GM23338 (cell line): ENCODE measurements at regions not wholly inside any gene's neighbourhood (a gene's known extent, or its start where the extent isn't known, plus 50 kb on each side); places are given as distances from the start of the nearest gene placed in this dataset.

Experiments used
- ATAC-seq: fragments of 200-7000 bp; cut with Tn5 transposase; 3 replicates; pipeline ENCODE4 v1.9.1; 2020
- DNase-seq: peaks from one replicate; pipeline ENCODE4 v3.0.0-alpha.2; 2015; ENCODE audit warnings: low spot score
- H2AFZ ChIP-seq: fragments of 200-600 bp; sonication (generic); 2 replicates; pipeline ENCODE4 v1.8.0; 2016; ENCODE audit warnings: antibody characterized with exemption, mild to moderate bottlenecking, moderate library complexity
- H3F3A ChIP-seq: fragments of 200-600 bp; sonication (generic); replicated peaks from 2 replicates; pipeline ENCODE4 v1.8.0; 2017; ENCODE audit warnings: antibody characterized with exemption, mixed run types, low read depth
- H3K27ac ChIP-seq: fragments of 200-600 bp; sonication (generic); 2 replicates; pipeline ENCODE4 v1.6.1; 2016; ENCODE audit warnings: low read depth
- H3K27me3 ChIP-seq: fragments of 200-600 bp; sonication (generic); 2 replicates; pipeline ENCODE4 v1.8.0; 2016; ENCODE audit warnings: mild to moderate bottlenecking, mixed run types, moderate library complexity; ENCODE audit not compliant: insufficient read depth
- H3K36me3 ChIP-seq: fragments of 200-600 bp; sonication (generic); 2 replicates; pipeline ENCODE4 v1.8.0; 2016; ENCODE audit warnings: mild to moderate bottlenecking; ENCODE audit not compliant: insufficient read depth
- H3K4me1 ChIP-seq: fragments of 200-600 bp; sonication (generic); 2 replicates; pipeline ENCODE4 v1.8.0; 2016; ENCODE audit warnings: mild to moderate bottlenecking, moderate library complexity; ENCODE audit not compliant: insufficient read depth
- H3K4me2 ChIP-seq: fragments of 200-600 bp; sonication (generic); 2 replicates; pipeline ENCODE4 v1.7.1; 2017; ENCODE audit warnings: mixed run types
- H3K4me3 ChIP-seq: fragments of 200-600 bp; sonication (generic); 2 replicates; pipeline ENCODE4 v1.6.1; 2016; ENCODE audit warnings: mixed run types
- H3K79me2 ChIP-seq: fragments of 200-600 bp; sonication (generic); replicated peaks from 2 replicates; pipeline ENCODE4 v1.8.0; 2017; ENCODE audit warnings: mild to moderate bottlenecking; ENCODE audit not compliant: insufficient read depth
- H3K9me2 ChIP-seq: fragments of 200-600 bp; sonication (generic); 2 replicates; pipeline ENCODE4 v1.8.0; 2017; ENCODE audit not compliant: insufficient read depth
- H4K20me1 ChIP-seq: fragments of 200-600 bp; sonication (generic); replicated peaks from 2 replicates; pipeline ENCODE4 v1.8.0; 2017; ENCODE audit warnings: mild to moderate bottlenecking; ENCODE audit not compliant: insufficient read depth
- H3K27ac Mint-ChIP-seq: 2 replicates; pipeline ENCODE4 v1.8.0; 2020; ENCODE audit warnings: inconsistent platforms, mild to moderate bottlenecking, moderate library complexity, mixed read lengths
- H3K27me3 Mint-ChIP-seq: 3 replicates; pipeline ENCODE4 v1.8.0; 2022; ENCODE audit warnings: low read depth, mild to moderate bottlenecking, moderate library complexity, mixed read lengths, inconsistent platforms; ENCODE audit not compliant: insufficient read depth, poor library complexity
- H3K36me3 Mint-ChIP-seq: 3 replicates; pipeline ENCODE4 v1.8.0; 2021; ENCODE audit warnings: low read depth, mild to moderate bottlenecking, inconsistent platforms, moderate library complexity, mixed read lengths
- H3K4me1 Mint-ChIP-seq: 3 replicates; pipeline ENCODE4 v1.8.0; 2020; ENCODE audit warnings: mild to moderate bottlenecking, inconsistent platforms, mixed read lengths
- H3K4me3 Mint-ChIP-seq: 3 replicates; pipeline ENCODE4 v1.8.0; 2021; ENCODE audit warnings: moderate library complexity, mild to moderate bottlenecking, inconsistent platforms, mixed read lengths
- H3K9me3 Mint-ChIP-seq: 3 replicates; pipeline ENCODE4 v1.8.0; 2020; ENCODE audit warnings: moderate library complexity, mild to moderate bottlenecking, inconsistent platforms, mixed read lengths
- CREB1 ChIP-seq: fragments of 250-450 bp; sonication (Bioruptor Pico); IDR thresholded peaks from 2 replicates; pipeline ENCODE4 v1.5.0; 2020; ENCODE audit warnings: low read depth, mild to moderate bottlenecking, moderate library complexity
- EZH2 ChIP-seq: fragments of 200-600 bp; sonication (generic); IDR thresholded peaks from one replicate; pipeline ENCODE4 v1.8.0; 2017; ENCODE audit warnings: antibody characterized with exemption, mild to moderate bottlenecking, low read depth; ENCODE audit not compliant: unreplicated experiment
- EZH2phosphoT487 ChIP-seq: fragments of 200-600 bp; sonication (generic); IDR thresholded peaks from one replicate; pipeline ENCODE4 v1.8.1; 2018; ENCODE audit warnings: antibody characterized with exemption; ENCODE audit not compliant: unreplicated experiment
- JUNB ChIP-seq: IDR thresholded peaks from one replicate; pipeline ENCODE4 v1.6.1; 2016; ENCODE audit warnings: antibody characterized with exemption; ENCODE audit not compliant: unreplicated experiment
- NANOG ChIP-seq: IDR thresholded peaks from 2 replicates; pipeline ENCODE4 v1.6.1; 2016; ENCODE audit warnings: antibody characterized with exemption, borderline replicate concordance
- POLR2AphosphoS5 ChIP-seq: IDR thresholded peaks from 2 replicates; pipeline ENCODE4 v1.6.1; 2016; ENCODE audit warnings: antibody characterized with exemption, low read depth
- STAT1 ChIP-seq: IDR thresholded peaks from one replicate; pipeline ENCODE4 v1.6.1; 2016; ENCODE audit warnings: antibody characterized with exemption; ENCODE audit not compliant: unreplicated experiment
- ZNF114 ChIP-seq: fragments of 250-450 bp; sonication (Bioruptor Pico); IDR thresholded peaks from 2 replicates; pipeline ENCODE4 v1.5.0; 2020; ENCODE audit warnings: mild to moderate bottlenecking, moderate library complexity
- ZNF331 ChIP-seq: fragments of 250-450 bp; sonication (Bioruptor Pico); IDR thresholded peaks from 2 replicates; pipeline ENCODE4 v1.5.0; 2020; ENCODE audit warnings: low read depth, mild to moderate bottlenecking, moderate library complexity
- TF ChIP-seq, protein P1 (sequence below): fragments of 250-450 bp; sonication (Bioruptor Pico); IDR thresholded peaks from 2 replicates; pipeline ENCODE4 v1.5.0; 2020; ENCODE audit warnings: mild to moderate bottlenecking, moderate library complexity
- TF ChIP-seq, protein P2 (sequence below): IDR thresholded peaks from 2 replicates; pipeline ENCODE4 v1.6.1; 2016; ENCODE audit warnings: antibody characterized with exemption
- TF ChIP-seq, protein P3 (sequence below): IDR thresholded peaks from one replicate; pipeline ENCODE4 v1.6.1; 2018; ENCODE audit warnings: antibody characterized with exemption; ENCODE audit not compliant: unreplicated experiment
- TF ChIP-seq, protein P4 (sequence below), 2 experiments: fragments of 200-600 bp in 1 of 2; sonication (generic) in 1 of 2; conservative IDR thresholded peaks; 2 replicates each; pipeline versions ENCODE4 v1.5.1 to v1.6.1; 2016 to 2017; ENCODE audit warnings: antibody characterized with exemption in 2 of 2, low read depth in 2 of 2, mild to moderate bottlenecking in 2 of 2, moderate library complexity in 1 of 2

DNA sequence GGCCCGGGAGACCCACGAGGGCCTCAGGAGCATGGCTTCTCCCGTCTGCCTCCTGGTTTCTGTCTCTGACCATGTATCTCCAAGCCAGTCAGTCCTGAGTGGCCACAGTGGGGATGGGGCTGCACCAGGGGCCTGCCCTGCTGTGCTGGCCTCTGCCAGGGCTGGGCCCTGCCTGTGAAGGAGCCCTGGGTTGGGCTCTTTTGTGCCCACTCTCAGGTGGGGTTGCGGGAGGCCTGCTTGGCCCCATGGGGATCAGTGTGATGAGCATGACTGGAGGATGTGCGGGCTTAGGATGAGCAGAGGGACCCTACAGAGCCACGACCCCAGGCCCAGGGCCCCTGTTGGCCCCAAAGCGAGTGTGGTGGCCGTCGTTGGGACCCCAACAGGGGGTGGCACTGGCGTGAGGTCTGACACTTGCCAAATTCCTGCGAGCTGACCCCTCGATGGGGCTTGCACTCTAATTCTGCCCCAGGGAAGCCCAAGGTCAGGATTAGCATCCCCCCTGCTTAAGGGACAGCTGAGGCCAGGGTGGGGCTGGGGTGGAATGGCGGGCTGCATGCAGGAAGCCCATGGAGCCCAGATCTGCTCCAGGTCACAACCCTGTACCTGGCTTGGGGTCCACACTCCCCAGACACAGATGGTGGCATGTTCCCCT is 90.0 kb upstream of the BHLHE23 start:
- H3K9me3 Mint-ChIP-seq = peaks cover 3% of the 10 kb centered on the region; the same call in 2 of the 3 replicates
- Histone ChIP-seq H3K79me2 (no peaks in the 10 kb centered on the region), H3F3A (no peaks in the 10 kb centered on the region), H3K27me3 (peaks cover 37% of the 10 kb centered on the region), H3K36me3 (no peaks in the 10 kb centered on the region), H3K4me1 (peaks cover 17% of the 10 kb centered on the region), H3K27ac (no peak overlapping the region), H2AFZ (no peak overlapping the region), H4K20me1 (no peaks in the 10 kb centered on the region), H3K4me2 (no peak overlapping the region), H3K9me2 (no peaks in the 10 kb centered on the region), H3K4me3 (no peak overlapping the region)
- no peak for DNase-seq
- H3K27me3 Mint-ChIP-seq = peaks cover 26% of the 10 kb centered on the region
- no peak overlapping the region for H3K27ac Mint-ChIP-seq
- ATAC-seq = no peak
- no peak overlapping the region for H3K4me3 Mint-ChIP-seq
- H3K36me3 Mint-ChIP-seq = no peaks in the 10 kb centered on the region
- peaks cover 4% of the 10 kb centered on the region; the same call in 2 of the 3 replicates for H3K4me1 Mint-ChIP-seq
- TF ChIP-seq ZNF114 (CRISPR knock-in tag) (no peak), NANOG (no peak), JUNB (no peak), EZH2phosphoT487 (no peak), CREB1 (CRISPR knock-in tag) (no peak), EZH2 (no peak), ZNF331 (CRISPR knock-in tag) (no peak), STAT1 (no peak), POLR2AphosphoS5 (no peak)
- TF ChIP-seq, protein P1, sequence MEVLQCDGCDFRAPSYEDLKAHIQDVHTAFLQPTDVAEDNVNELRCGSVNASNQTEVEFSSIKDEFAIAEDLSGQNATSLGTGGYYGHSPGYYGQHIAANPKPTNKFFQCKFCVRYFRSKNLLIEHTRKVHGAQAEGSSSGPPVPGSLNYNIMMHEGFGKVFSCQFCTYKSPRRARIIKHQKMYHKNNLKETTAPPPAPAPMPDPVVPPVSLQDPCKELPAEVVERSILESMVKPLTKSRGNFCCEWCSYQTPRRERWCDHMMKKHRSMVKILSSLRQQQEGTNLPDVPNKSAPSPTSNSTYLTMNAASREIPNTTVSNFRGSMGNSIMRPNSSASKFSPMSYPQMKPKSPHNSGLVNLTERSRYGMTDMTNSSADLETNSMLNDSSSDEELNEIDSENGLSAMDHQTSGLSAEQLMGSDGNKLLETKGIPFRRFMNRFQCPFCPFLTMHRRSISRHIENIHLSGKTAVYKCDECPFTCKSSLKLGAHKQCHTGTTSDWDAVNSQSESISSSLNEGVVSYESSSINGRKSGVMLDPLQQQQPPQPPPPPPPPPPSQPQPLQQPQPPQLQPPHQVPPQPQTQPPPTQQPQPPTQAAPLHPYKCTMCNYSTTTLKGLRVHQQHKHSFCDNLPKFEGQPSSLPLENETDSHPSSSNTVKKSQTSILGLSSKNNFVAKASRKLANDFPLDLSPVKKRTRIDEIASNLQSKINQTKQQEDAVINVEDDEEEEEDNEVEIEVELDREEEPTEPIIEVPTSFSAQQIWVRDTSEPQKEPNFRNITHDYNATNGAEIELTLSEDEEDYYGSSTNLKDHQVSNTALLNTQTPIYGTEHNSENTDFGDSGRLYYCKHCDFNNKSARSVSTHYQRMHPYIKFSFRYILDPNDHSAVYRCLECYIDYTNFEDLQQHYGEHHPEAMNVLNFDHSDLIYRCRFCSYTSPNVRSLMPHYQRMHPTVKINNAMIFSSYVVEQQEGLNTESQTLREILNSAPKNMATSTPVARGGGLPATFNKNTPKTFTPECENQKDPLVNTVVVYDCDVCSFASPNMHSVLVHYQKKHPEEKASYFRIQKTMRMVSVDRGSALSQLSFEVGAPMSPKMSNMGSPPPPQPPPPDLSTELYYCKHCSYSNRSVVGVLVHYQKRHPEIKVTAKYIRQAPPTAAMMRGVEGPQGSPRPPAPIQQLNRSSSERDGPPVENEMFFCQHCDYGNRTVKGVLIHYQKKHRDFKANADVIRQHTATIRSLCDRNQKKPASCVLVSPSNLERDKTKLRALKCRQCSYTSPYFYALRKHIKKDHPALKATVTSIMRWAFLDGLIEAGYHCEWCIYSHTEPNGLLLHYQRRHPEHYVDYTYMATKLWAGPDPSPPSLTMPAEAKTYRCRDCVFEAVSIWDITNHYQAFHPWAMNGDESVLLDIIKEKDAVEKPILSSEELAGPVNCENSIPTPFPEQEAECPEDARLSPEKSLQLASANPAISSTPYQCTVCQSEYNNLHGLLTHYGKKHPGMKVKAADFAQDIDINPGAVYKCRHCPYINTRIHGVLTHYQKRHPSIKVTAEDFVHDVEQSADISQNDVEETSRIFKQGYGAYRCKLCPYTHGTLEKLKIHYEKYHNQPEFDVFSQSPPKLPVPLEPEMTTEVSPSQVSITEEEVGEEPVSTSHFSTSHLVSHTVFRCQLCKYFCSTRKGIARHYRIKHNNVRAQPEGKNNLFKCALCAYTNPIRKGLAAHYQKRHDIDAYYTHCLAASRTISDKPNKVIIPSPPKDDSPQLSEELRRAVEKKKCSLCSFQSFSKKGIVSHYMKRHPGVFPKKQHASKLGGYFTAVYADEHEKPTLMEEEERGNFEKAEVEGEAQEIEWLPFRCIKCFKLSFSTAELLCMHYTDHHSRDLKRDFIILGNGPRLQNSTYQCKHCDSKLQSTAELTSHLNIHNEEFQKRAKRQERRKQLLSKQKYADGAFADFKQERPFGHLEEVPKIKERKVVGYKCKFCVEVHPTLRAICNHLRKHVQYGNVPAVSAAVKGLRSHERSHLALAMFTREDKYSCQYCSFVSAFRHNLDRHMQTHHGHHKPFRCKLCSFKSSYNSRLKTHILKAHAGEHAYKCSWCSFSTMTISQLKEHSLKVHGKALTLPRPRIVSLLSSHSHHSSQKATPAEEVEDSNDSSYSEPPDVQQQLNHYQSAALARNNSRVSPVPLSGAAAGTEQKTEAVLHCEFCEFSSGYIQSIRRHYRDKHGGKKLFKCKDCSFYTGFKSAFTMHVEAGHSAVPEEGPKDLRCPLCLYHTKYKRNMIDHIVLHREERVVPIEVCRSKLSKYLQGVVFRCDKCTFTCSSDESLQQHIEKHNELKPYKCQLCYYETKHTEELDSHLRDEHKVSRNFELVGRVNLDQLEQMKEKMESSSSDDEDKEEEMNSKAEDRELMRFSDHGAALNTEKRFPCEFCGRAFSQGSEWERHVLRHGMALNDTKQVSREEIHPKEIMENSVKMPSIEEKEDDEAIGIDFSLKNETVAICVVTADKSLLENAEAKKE (CRISPR knock-in tag) = no peak
- TF ChIP-seq, protein P2, sequence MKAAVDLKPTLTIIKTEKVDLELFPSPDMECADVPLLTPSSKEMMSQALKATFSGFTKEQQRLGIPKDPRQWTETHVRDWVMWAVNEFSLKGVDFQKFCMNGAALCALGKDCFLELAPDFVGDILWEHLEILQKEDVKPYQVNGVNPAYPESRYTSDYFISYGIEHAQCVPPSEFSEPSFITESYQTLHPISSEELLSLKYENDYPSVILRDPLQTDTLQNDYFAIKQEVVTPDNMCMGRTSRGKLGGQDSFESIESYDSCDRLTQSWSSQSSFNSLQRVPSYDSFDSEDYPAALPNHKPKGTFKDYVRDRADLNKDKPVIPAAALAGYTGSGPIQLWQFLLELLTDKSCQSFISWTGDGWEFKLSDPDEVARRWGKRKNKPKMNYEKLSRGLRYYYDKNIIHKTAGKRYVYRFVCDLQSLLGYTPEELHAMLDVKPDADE = no peak
- TF ChIP-seq, protein P3, sequence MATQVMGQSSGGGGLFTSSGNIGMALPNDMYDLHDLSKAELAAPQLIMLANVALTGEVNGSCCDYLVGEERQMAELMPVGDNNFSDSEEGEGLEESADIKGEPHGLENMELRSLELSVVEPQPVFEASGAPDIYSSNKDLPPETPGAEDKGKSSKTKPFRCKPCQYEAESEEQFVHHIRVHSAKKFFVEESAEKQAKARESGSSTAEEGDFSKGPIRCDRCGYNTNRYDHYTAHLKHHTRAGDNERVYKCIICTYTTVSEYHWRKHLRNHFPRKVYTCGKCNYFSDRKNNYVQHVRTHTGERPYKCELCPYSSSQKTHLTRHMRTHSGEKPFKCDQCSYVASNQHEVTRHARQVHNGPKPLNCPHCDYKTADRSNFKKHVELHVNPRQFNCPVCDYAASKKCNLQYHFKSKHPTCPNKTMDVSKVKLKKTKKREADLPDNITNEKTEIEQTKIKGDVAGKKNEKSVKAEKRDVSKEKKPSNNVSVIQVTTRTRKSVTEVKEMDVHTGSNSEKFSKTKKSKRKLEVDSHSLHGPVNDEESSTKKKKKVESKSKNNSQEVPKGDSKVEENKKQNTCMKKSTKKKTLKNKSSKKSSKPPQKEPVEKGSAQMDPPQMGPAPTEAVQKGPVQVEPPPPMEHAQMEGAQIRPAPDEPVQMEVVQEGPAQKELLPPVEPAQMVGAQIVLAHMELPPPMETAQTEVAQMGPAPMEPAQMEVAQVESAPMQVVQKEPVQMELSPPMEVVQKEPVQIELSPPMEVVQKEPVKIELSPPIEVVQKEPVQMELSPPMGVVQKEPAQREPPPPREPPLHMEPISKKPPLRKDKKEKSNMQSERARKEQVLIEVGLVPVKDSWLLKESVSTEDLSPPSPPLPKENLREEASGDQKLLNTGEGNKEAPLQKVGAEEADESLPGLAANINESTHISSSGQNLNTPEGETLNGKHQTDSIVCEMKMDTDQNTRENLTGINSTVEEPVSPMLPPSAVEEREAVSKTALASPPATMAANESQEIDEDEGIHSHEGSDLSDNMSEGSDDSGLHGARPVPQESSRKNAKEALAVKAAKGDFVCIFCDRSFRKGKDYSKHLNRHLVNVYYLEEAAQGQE = no peak
- TF ChIP-seq, protein P4, sequence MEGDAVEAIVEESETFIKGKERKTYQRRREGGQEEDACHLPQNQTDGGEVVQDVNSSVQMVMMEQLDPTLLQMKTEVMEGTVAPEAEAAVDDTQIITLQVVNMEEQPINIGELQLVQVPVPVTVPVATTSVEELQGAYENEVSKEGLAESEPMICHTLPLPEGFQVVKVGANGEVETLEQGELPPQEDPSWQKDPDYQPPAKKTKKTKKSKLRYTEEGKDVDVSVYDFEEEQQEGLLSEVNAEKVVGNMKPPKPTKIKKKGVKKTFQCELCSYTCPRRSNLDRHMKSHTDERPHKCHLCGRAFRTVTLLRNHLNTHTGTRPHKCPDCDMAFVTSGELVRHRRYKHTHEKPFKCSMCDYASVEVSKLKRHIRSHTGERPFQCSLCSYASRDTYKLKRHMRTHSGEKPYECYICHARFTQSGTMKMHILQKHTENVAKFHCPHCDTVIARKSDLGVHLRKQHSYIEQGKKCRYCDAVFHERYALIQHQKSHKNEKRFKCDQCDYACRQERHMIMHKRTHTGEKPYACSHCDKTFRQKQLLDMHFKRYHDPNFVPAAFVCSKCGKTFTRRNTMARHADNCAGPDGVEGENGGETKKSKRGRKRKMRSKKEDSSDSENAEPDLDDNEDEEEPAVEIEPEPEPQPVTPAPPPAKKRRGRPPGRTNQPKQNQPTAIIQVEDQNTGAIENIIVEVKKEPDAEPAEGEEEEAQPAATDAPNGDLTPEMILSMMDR (conservative IDR thresholded peaks at IDR 0.05; ENCODE audit: low read depth in 2 of 2) = no peak
